T-helper 9 cell (primary cell): ENCODE measurements at regions not wholly inside any gene's neighbourhood (a gene's known extent, or its start where the extent isn't known, plus 50 kb on each side); places are given as distances from the start of the nearest gene placed in this dataset.
A peak's percentile ranks its signal among the peaks of the same experiment; 100 is the strongest.

Experiments used
- DNase-seq: peaks from one replicate; pipeline ENCODE4 v3.0.0-alpha.2; 2020

GRCh38 chr22:45096256-45096907, 67.3 kb upstream of the NUP50 start:
- peak; percentile 6 for DNase-seq

GRCh38 chr22:45097061-45097460, 66.7 kb upstream of the NUP50 start:
- no peak for DNase-seq

GRCh38 chr22:45098056-45098455, 65.7 kb upstream of the NUP50 start:
- DNase-seq, result no peak

- no peak for DNase-seq
Observed at GRCh38 chr22:45099961-45100360, 63.8 kb upstream of the NUP50 start.

- no peak for DNase-seq
Observed at GRCh38 chr22:45101515-45102227, 62.1 kb upstream of the NUP50 start.

- no peak for DNase-seq
Observed at GRCh38 chr22:45102896-45103420, 60.8 kb upstream of the NUP50 start.

GRCh38 chr22:45103756-45104155, 60.0 kb upstream of the NUP50 start:
- no peak for DNase-seq

GRCh38 chr22:45104313-45104712, 59.4 kb upstream of the NUP50 start:
- DNase-seq, result no peak

- DNase-seq, result no peak
Observed at GRCh38 chr22:45105281-45105702, 58.4 kb upstream of the NUP50 start.

- no peak for DNase-seq
Observed at GRCh38 chr22:45107671-45108070, 56.1 kb upstream of the NUP50 start.

- no peak for DNase-seq
Observed at GRCh38 chr22:45112136-45112879, 51.4 kb upstream of the NUP50 start.
